K562 (cell line): ENCODE measurements at regions not wholly inside any gene's neighbourhood (a gene's known extent, or its start where the extent isn't known, plus 50 kb on each side); places are given as distances from the start of the nearest gene placed in this dataset.

ENCODE experiments used
- CTCF ChIP-seq, 3 experiments: IDR thresholded peaks in 2 of 3; conservative IDR thresholded peaks in 1 of 3; 2 replicates each; pipeline ENCODE4 v1.5.1; 2011 to 2012; ENCODE audit warnings: low read length in 3 of 3, mild to moderate bottlenecking in 3 of 3, control low read depth in 2 of 3, improper control_type of control experiment in 1 of 3, inconsistent platforms in 1 of 3, low read depth in 1 of 3, mixed read lengths in 1 of 3, moderate library complexity in 1 of 3; ENCODE audit not compliant: insufficient read depth in 2 of 3
- FOXK1 ChIP-seq: sonication (generic); formaldehyde crosslinking; IDR thresholded peaks from 2 replicates; pipeline ENCODE4 v1.8.0; 2022; ENCODE audit warnings: missing genetic modification reagents, mild to moderate bottlenecking, borderline replicate concordance
- HBP1 ChIP-seq: fragments of 450-650 bp; formaldehyde crosslinking; IDR thresholded peaks from 2 replicates; pipeline ENCODE4 v1.4.0; 2022; ENCODE audit warnings: missing genetic modification characterization
- SIN3A ChIP-seq, 2 experiments: fragments of 150-350 bp in 1 of 2; IDR thresholded peaks; 2 replicates each; pipeline ENCODE4 v1.6.1; 2011 to 2016; ENCODE audit warnings: borderline replicate concordance in 2 of 2, low read depth in 2 of 2, low read length in 2 of 2, mild to moderate bottlenecking in 2 of 2, moderate library complexity in 2 of 2; ENCODE audit not compliant: control insufficient read depth in 1 of 2
- SP2 ChIP-seq: IDR thresholded peaks from 2 replicates; pipeline ENCODE4 v1.6.1; 2011; ENCODE audit warnings: mild to moderate bottlenecking, low read depth, low read length, moderate library complexity; ENCODE audit not compliant: poor library complexity, severe bottlenecking; ENCODE audit errors: extremely low read depth
- TCF7L2 ChIP-seq: fragments of 150-350 bp; IDR thresholded peaks from 2 replicates; pipeline ENCODE4 v1.6.1; 2016; ENCODE audit warnings: low read depth, mild to moderate bottlenecking, low read length, moderate library complexity
- THAP7 ChIP-seq: fragments of 250-450 bp; sonication (Bioruptor Pico); IDR thresholded peaks from 2 replicates; pipeline ENCODE4 v1.5.0; 2021
- ZBTB33 ChIP-seq: sonication (generic); formaldehyde crosslinking; IDR thresholded peaks from 2 replicates; pipeline ENCODE4 v1.8.1; 2023; ENCODE audit warnings: mild to moderate bottlenecking, missing genetic modification reagents
- ZNF143 ChIP-seq: sonication (generic); formaldehyde crosslinking; IDR thresholded peaks from 2 replicates; pipeline ENCODE4 v1.9.0; 2022; ENCODE audit warnings: mild to moderate bottlenecking, missing genetic modification reagents

DNA sequence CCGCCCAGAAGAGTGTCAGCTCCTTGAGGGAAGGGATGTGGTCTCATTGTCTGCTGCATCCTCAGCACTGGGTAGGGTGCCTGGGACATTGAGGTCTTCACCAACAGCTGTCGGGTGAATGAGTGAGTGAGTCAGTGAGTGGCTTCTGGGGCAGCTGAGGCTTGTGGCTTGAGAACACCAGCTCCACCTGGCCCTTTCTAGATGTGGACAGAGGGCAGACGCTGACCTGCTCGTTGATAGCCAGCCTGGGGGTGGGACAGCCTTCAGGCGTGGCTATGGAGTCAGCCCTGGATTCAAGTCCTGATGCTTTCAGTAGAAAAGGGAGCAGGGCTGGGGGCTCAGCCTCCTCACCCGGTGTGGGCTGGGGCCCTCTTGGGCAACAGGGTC lies 215.1 kb downstream of the C9orf50 start:
- TF ChIP-seq THAP7 = no peak
- TF ChIP-seq HBP1 (CRISPR knock-in tag) = no peak
- TF ChIP-seq ZNF143 (CRISPR knock-in tag) = no peak
- TF ChIP-seq CTCF (IDR thresholded peaks at IDR 0.05 in 2 of 3, conservative IDR thresholded peaks at IDR 0.05 in 1 of 3; ENCODE audit: insufficient read depth in 2 of 3, low read depth in 1 of 3, low read length in 3 of 3) = no peak
- TF ChIP-seq SIN3A (IDR thresholded peaks at IDR 0.05; ENCODE audit: borderline replicate concordance in 2 of 2, control insufficient read depth in 1 of 2, low read depth in 2 of 2, low read length in 2 of 2) = no peak
- TF ChIP-seq SP2 = no peak
- no peak for TF ChIP-seq ZBTB33 (CRISPR knock-in tag)
- no peak for TF ChIP-seq FOXK1
- TF ChIP-seq TCF7L2 = no peak
